HG03095 (cell line): ENCODE measurements at regions not wholly inside any gene's neighbourhood (a gene's known extent, or its start where the extent isn't known, plus 50 kb on each side); places are given as distances from the start of the nearest gene placed in this dataset.
"Not testable (repeated sequence)": the region's sequence is repeated elsewhere in the genome, so short reads cannot be mapped to it uniquely, and the experiment has no call there.

Experiments used
- ATAC-seq: cut with Tn5 transposase; IDR thresholded peaks from one replicate; pipeline ENCODE4 v1.9.1; 2021; ENCODE audit warnings: moderate library complexity; ENCODE audit not compliant: unreplicated experiment

DNA sequence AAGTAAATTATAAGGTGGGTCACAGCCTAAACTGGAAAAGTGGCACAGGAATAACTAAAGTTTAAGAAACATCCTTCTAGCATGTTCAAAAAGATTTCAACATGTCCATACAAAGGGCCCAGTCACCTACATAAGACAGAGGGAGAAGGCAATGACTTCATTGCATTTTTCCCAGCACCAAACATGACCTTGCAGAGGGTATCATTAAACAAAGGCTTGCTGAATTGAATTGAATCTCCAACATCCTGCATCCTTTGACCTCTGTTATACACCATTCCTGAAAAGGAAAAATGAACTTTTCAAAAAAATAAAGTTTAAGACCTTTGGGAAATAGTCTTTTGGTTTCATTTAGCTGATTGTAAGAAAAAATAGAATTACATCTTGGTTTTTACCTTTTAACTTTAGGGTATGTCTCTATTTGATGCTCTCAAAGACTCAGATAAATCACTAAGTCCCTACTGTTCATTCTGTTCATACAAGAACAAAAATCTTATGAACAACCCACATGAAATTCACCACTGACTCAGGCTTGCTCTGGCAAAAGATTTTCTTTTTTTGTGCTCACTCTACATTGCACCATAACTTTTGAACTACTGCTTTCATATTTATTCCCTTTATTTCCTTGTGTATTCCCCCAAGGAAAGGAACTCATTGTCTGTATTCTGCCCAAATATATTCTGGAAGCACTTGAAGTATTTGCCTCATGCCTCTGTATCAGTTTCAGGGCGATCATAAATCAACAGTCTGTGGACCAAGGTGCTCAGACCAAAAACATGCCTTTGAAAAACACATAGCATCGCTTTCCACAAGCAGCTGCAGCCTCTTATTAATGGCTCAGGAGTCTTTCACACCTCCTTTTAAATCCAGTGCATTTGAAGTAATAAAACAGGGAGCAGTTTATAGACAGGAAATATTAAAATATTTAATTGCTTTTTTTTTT, 121.7 kb downstream of the DUSP6 start:
- no peak for ATAC-seq

DNA sequence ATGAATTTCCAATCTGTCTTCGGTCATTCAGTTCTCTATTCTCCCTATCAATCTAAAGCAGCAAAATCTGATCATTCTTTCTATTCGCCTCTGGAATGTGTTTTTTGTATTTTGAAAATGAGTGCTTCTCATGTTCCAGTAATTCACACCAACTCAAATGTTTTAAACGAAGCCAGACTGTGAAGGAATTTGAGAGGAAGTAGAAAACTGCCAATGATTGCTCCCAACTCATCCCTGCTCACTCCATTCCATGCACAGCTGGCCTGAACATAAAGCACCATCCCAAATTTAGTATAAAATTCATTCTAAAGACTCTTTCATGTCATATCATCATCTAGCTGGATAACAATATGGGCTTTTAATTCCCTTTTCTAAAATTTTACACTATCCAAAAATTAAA, 123.8 kb downstream of the DUSP6 start:
- no peak for ATAC-seq

DNA sequence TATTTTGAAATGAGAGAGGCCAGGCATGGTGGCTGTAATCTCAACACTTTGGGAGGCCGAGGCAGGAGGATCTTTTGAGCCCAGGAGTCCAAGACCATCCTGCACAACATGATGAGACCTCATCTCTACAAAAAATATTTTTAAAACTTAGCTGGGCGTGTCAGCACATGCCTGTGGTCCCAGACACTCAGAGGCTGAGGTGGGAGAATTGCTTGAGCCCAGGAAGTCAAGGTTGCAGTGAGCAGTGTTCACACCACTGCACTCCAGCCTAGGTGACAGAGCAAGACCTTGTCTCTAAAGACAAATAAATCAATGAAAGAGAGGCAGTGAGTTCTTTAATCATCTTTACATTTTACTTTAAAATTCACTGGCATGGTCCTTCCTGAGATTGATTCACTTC, 124.5 kb downstream of the DUSP6 start:
- ATAC-seq, result no peak

DNA sequence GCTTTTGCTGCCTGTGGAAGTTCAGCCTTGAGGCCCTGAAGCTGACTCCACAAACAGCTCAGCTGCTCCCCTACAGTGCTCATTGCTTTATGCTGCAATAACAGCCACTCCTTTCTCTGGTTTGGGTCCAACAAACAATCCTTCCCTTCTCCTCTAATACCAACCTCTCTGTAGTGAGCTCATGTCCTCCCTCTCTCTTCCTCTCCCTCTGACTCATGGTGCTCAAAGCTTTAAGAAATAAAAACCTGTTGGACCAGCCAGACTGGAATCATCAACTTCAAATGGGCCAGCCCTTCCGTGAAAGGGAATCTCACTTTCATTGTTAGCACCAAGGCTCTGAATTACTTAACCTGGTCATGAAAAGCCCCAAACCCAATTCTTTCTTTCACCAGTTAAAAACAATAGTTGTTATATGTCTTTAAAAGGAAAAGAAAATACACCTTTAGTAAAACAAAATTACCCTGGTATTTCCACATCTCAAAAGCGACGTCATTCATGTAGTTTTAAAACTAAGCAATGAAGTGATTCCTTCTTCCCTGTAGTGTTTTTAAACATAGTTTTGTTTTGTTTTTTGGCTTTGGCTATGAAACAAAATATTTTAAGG, 126.4 kb downstream of the DUSP6 start:
- peak; percentile 60 for ATAC-seq

DNA sequence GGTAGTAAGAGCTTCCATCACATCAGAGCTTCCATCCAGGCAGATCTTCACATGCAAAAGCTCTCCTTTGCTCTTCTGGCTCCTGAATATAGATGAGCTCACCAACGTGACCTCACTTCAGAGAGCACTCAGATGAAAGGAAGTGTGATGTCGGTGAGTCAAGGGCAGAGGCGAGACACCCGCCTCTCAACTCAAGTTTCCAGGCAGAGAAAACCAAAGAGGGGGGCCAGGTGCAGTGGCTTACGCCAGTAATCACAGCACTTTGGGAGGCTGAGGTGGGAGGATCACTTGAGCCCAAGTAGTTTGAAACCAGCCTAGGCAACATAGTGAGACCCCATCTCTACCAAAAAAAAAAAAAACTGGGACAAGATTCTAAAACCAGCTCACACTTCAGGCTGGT, 126.9 kb downstream of the DUSP6 start:
- ATAC-seq, result peak; percentile 69

DNA sequence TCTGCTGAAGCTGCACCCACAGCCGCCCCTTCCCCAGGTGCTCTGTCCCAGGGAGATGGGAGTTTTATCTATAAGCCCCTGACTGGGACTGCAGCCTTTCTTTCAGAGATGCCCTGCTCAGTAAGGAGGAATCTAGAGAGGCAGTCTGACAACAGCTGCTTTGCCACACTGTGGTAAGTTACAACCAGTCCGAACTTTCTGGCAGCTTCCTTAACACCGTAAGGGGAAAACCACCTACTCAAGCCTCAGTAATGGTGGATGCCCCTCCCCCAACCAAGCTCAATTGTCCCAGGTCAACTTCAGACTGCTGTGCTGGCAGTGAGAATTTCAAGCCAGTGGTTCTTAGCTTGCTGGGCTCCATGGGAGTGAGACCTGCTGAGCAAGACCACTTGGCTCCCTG, 129.7 kb downstream of the DUSP6 start:
- not testable (repeated sequence) for ATAC-seq

DNA sequence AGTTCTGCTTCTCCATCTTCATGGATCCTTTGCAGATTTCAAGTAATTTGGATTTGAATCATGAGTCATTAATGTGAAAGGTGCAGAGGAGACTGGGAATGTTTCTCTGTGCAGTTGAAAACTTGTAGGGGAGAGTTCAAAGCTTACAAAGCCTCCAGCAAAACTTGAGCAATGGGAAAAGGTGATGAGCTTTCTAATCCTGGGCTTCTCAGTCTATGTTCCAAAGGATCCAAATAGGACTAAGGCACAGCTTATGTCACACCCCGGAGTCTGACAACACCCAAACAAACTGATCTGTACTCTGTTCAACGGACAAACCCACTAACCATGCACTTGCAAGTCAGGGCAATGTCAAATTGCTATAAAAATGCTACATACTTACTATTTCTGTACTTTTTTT, 134.8 kb downstream of the DUSP6 start:
- ATAC-seq, result no peak

DNA sequence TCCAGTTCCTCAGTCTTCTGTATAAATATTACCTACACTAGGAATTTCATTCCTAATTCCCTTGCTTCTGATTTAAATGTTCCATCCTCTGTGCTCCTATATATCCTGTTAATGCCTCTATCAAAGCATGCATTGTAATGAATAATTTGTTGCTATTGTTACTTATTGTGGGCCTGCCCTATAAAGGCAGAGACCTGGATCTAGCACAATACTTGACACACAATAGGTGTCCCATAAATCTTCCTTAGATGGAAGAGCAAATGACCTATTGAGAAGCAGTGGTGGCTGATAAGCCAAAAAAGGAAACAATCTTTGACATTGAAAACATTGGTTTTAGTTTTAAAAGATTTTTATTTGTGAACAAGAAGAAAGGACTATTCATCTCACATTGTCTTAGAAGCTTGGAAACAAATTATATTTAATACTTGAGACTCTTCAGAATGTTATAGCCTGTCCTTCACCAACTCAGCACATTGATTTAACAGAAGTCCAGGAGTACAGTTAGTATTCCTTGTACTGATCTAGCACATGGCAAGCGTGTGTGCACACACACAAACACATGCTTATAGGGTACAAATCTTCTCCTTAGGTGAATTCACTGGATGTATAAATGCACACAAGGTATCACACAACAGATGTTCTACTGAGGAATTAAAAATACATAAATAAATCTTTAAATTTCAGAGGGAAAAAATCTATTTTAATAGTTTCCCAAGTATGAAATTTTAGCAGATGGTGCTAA, 135.9 kb downstream of the DUSP6 start:
- no peak for ATAC-seq

DNA sequence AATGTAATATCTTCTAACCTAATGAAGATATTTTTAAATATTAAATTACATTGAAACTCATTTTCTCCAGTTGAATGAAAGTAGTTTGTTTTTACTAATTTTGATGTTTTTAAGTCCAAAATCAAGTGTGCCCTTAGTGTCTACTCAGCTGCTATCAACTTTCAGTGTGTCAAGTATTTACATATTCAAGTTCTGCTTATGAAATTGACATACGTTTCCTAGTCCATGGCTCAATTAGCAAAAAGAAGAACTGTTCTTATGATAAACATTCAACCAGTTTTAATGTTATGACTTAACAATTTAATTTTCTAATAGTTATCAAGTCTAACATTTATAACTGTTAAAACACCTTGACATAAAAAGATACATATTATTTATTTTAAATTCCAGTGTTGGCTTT, 137.1 kb downstream of the DUSP6 start:
- ATAC-seq, result no peak

DNA sequence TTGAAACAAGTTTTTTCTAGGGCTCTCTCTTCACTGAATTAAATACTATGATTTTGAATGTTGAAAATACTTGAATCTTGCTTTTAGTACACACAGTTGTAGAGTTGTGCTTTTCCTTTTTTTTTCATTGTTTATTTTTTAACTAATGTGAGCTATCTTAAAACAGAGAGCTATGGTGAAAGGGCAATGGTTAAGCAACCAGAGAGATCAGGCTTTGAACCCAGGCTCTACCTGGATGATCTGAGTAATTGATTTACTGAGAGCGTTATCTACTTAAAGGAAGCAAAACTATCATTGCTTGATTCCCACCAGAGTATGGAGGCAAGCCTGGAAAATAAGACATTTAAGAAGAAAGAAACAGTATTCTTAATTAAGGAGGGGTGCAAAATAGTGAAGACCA, 138.6 kb downstream of the DUSP6 start:
- ATAC-seq, result no peak

DNA sequence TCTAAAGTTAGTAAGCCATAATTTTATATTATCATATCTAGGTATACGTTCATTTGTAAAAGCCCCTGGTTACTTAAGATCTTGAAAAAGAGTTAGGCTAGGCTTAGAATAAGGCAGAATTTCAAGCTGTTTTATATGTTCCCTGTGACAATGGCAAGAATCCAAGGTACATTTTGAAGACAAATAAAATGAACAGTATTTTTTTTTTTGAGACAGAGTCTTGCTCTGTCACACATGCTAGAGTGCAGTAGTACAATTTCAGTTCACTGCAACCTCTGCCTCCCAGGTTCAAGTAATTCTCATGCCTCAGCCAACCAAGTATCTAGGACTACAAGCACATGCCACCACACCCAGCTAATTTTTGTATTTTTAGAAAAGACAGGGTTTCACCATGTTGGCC, 139.2 kb downstream of the DUSP6 start:
- no peak for ATAC-seq

DNA sequence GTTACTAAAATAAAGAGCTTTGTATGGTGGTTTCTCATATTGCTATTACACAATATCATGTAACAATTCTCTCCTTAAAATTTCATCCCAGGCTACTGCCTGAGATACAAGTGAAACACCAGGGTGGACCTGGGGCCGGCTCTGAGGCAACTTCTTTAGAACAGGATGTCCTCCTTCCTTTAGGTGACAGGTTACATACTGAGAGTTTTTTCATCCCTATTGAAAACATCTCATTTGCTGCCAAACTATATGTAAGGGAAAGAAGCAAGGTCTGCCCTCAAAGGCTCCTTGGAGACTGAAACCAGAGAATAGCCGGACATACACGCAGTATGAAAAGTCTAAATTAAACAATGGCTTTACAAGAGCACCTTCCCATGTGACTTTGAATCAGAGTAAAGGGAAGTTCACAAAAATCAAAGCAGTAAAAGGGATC, 139.9 kb downstream of the DUSP6 start:
- no peak for ATAC-seq

DNA sequence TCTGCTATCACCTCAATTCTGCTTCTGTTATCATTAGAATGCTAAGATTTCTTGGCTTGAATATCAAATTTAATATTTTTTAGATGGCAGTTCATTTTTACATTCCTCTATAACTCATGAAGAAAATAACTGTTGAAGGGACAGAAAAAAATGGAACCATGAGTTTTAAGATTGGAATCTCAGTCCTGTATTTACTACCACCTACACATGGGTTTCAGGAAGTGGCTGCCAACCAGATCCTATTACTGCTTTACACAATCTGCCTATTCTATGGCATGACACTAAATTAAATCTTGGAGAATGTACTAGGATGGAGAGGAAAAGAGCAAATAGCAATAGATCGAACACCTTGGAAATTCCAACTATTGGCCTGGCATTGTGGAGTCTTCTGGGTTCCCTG, 140.8 kb downstream of the DUSP6 start:
- ATAC-seq, result no peak

DNA sequence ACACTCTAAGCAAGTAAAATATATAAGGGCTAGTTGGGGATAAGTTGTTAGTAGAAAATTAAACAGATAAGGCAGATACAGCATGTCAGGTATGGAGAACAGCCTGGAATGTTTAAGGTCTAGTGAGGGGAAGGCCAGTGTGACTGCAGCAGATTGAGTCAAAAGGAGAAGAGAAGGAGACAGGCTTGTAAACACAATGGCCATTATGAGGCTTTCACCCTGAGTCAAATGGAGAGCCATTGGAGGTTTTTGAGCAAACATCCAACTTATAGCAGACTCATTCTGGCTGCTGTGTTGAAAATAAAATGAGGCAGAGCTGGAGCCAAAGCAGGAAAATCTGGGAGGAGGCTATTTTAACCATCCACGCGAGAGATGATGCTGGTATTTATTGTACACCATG, 142.0 kb downstream of the DUSP6 start:
- ATAC-seq, result no peak

DNA sequence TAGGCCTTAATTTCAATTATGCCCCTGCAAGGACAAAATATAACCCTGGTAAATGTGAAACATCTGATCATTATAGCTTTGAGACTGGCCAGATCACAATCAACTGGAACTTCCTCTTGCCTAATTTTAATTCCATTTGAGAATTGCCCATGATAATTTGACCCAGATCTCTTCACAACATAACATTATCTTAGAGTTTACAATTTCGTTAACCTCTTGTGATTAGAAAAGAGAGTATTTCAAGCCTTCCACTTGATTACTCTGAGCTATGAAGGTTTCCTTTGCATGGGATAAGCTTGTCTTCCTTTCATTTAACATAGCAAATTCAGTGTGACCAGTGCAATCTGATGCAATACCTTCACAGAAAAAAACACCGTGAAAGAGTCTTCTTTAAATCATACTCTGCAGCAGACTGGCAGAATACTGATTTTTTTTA, 143.6 kb downstream of the DUSP6 start:
- ATAC-seq, result no peak

DNA sequence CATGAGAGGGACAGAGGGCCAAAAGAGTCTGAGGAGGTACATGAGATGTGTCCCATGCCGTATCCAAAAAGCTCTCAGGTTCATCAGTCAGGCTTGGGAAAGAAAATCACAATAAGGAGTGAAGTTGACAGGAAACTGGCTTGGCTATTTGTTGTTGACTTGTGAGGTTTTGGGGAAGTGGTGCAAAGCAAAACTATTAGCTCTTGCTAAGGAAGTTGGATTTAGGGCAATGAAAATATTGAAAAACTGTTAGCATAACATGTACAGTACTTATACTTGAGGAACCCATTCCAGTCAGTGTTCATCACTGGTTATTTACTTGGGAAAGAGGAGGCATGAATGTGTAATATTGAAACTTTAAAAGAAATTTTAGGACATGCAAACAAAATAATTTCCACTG, 145.9 kb downstream of the DUSP6 start:
- ATAC-seq, result no peak

DNA sequence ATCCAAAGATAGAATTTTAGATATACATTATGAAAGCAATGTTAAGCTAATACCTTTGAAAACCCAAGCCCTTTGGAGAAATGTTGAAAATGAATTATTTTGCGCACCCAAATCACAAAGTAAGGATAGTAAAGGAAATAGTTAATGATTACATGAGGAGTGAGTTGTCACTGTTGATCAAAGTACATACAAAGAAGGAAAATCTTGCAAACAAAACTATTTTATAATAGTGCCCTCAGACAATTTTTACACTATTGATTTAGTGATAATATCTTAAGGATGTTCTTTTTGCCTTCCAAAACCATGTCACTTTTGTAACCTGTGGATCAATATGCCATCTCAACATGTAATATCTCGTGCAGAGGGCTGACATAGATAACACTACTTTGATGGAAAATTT, 146.8 kb downstream of the DUSP6 start:
- ATAC-seq, result no peak

DNA sequence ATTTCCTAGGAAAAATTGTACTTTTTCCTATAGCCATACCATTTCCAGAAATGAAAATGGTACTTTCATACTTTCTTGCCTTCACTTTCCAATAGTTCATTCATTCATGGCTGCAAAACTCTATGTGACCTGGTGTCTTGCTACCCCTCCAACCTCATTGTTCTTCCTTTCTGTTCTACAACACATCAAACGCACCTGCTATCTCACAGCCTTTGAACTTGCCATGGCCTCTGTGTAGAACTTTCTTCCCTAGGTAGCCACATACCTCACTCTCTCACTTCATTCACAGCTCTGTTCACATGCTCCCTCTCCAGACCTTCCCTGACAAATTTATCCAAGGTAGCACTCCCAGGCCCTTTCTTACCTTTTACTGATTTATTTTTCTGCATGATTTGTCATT, 149.2 kb downstream of the DUSP6 start:
- no peak for ATAC-seq

DNA sequence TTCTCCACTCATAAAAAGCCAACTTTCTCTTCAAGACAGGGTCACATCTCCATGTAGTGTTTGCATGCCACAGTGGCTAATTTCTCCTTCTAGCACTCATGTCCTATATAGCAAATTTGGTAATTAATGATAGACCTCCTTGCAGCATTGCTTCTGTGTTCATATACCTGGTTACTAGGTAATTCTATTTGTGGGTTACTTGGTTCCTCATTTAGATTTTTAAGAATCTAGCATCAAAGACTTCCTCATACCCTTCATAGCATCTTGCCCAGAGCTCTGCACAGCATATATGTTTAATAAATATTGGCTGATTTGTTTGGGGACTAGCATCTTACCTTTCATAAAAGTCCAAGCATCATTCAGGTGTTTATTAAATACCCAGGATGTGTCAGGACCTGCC, 152.1 kb downstream of the DUSP6 start:
- no peak for ATAC-seq

DNA sequence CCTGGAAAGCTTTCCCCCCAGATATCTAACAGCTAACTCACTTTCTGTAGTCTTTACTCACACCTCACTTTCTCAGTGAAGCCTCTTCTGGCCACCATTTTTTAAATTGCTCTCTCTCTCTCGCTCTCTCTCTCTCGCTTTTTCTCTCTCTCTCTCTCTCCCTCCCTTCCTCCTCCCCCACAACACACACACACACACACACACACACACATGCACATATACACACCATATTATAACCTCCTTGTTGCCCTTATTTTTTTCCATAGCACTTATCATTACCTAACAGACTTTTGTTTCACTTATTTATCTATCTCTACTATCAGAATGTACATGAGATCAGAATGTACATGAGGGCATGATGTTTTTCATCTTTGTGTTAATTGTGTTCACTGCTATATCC, 156.8 kb downstream of the DUSP6 start:
- no peak for ATAC-seq

DNA sequence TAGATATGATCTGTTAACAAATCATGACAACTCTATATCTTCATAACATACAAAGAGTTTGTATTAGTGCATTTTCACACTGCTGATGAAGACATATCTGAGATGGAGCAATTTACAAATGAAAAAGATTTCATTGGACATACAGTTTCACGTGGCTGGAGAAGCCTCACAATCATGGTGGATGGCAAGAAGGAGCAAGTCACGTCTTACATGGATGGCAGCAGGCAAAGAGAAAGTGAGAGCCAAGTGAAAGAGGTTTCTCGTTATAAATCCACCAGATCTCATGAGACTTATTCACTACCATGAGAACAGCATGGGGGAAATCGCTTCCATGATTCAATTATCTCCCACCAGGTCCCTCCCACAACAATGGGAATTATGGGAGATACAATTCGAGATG, 157.6 kb downstream of the DUSP6 start:
- ATAC-seq, result no peak

DNA sequence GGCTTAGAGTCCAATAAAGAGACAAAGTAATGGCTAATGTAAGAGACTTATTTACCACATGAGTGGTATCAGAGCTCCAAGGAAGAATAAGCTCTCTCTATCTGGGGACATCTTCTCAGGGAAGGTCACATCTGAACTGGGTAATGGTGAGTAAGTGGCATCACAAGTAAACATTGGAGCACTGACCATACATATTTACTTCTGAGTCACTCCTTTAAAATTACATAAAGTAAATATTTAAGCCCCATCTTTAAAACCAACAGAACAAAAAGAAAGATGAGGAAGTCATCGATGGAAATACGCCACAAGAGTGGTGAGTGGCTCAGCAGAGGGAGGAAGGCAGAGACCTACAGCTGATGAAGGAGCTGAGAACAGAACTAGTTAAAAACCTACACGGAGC, 159.9 kb downstream of the DUSP6 start:
- no peak for ATAC-seq
